ENCODE measurements at regions not wholly inside any gene's neighbourhood (a gene's known extent, or its start where the extent isn't known, plus 50 kb on each side); places are given as distances from the start of the nearest gene placed in this dataset.
"Not testable (repeated sequence)": the region's sequence is repeated elsewhere in the genome, so short reads cannot be mapped to it uniquely, and the experiment has no call there.

GRCh38 chr1:99062192-99062591 is 57.5 kb upstream of the PLPPR5 start:
- intact Hi-C loops (cut with DNase I, micrococcal nuclease), result no loop called here
- DNase-seq (no peak), ATAC-seq (no peak)

DNA sequence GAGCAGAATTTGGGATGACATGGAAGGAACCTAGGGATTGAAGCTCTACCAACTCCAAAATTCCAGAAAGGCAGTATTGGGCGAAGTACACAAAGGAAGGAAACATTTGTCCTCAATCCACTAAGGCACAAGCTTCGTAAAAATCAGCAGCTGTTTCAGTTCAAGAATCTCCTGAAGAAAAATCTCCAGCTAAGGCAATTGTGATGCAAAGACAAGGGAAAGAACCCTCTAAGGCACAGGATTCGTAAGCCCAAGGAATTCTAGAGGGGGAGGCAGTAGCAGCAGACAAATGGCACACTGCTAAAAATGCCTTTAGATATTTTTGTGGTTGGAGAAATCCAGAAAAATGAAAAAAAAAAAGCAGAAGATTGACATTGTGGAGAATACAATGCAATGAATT is 64.5 kb upstream of the PLPPR5 start:
- no peak for ATAC-seq
- DNase-seq, result no peak
- intact Hi-C loops (cut with DNase I, micrococcal nuclease), result no loop called here

DNA sequence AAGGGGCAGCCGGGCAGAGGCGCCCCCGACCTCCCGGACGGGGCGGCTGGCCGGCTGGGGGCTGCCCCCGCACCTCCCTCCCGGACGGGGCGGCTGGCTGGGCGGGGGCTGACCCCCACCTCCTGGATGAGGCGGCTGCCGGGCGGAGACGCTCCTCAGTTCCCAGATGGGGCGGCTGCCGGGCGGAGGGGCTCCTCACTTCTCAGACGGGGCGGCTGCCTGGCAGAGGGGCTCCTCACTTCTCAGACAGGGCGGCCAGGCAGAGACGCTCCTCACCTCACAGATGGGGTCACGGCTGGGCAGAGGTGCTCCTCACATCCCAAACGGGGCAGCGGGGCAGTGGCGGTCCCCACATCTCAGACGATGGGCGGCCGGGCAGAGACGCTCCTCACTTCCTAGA is 73.9 kb upstream of the PLPPR5 start:
- not testable (repeated sequence) for ATAC-seq

GRCh38 chr1:99082366-99082765 is 77.7 kb upstream of the PLPPR5 start:
- ATAC-seq (no peak), DNase-seq (no peak)
- intact Hi-C loops (cut with DNase I, micrococcal nuclease), result no loop called here

More for the DNA sequence above, 73.9 kb upstream of the PLPPR5 start:
- DNase-seq; intact Hi-C loops (cut with DNase I, micrococcal nuclease): not testable (repeated sequence)

DNA sequence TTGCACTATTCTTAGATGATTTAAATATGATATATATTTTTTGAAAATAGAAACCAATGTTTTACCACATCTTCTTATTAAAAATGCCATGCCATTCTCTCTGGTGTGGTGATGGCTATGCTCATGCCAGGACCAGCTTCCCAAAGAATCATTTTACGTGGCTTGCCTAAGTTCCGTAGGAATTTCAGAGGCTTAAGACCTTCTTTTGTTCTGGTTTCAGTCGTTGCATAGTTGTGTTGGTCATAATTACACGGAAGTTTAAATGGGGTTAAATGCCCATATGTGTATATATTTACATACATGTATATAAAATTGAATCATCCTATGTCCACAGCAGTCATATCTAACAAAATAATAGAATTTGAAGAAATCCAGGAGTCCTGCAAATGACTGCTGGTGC is 78.7 kb upstream of the PLPPR5 start:
- ATAC-seq, result no peak
- no peak for DNase-seq
- intact Hi-C loops (cut with DNase I, micrococcal nuclease), result no loop called here

DNA sequence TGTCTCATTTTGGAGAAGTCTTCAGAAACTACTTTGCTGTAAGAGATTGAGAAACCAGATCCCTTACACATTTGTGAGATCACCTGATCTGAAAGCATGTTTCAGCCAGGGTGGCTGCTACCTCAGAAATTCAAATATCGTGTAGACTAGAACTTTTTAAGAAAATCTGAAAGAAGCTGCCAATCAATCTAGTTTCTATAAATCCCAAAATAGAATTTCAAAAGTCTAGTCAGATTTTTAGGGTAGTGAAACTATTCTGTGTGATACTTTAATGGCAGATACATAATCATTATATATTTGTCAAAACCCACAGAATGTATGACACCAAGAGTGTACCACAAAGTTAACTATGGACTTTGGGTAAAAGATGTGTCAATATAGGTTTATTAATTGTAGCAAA is 79.9 kb upstream of the PLPPR5 start:
- ATAC-seq (no peak), DNase-seq (no peak)
- intact Hi-C loops (cut with DNase I, micrococcal nuclease), result no loop called here

- DNase-seq (no peak), ATAC-seq (no peak)
- intact Hi-C loops (cut with DNase I, micrococcal nuclease), result no loop called here
These were observed 81.4 kb upstream of the PLPPR5 start for GRCh38 chr1:99086057-99086456.

- ATAC-seq (no peak), DNase-seq (no peak)
- intact Hi-C loops (cut with DNase I, micrococcal nuclease), result no loop called here
These were observed 93.9 kb upstream of the PLPPR5 start for GRCh38 chr1:99098589-99098988.

DNA sequence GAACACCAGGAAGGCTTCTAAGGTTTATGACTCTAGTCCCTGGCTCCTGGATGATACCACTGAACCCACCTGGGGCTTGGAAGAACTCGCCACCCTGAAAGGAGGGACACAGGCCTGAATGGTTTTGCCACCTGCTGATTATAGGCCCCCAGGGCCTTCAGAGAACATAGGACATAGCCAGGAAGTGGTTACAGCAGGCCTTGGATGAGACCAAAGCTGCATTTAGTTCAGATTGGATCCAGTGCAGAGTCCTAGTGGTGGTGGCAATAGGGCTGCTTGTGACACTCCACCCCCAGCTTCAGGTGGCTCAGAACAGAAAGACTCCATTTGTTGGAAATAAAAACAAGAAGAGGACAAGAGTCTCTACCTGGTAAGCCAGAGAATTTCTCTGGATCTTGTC is 101.6 kb upstream of the PLPPR5 start:
- DNase-seq (no peak), ATAC-seq (no peak)
- intact Hi-C loops (cut with DNase I, micrococcal nuclease), result no loop called here

DNA sequence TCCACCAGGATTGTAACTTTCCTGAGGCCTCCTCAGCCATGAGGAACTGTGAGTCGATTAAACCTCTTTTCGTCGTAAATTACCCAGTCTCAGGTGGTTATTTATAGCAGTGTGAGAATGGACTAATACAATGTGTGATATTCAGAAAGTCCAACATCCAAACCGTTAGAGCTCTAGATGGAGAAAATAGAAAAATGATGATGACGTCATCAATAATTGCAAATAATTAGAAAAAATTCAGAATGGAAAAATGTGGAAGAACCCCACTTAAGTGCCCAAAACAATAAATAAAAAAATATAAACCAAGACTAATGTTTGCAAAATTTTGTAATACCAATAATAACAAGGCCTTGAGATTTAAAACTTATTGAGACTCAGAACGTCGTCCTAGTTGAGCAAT is 103.0 kb upstream of the PLPPR5 start:
- intact Hi-C loops (cut with DNase I, micrococcal nuclease), result no loop called here
- ATAC-seq (no peak), DNase-seq (no peak)

DNA sequence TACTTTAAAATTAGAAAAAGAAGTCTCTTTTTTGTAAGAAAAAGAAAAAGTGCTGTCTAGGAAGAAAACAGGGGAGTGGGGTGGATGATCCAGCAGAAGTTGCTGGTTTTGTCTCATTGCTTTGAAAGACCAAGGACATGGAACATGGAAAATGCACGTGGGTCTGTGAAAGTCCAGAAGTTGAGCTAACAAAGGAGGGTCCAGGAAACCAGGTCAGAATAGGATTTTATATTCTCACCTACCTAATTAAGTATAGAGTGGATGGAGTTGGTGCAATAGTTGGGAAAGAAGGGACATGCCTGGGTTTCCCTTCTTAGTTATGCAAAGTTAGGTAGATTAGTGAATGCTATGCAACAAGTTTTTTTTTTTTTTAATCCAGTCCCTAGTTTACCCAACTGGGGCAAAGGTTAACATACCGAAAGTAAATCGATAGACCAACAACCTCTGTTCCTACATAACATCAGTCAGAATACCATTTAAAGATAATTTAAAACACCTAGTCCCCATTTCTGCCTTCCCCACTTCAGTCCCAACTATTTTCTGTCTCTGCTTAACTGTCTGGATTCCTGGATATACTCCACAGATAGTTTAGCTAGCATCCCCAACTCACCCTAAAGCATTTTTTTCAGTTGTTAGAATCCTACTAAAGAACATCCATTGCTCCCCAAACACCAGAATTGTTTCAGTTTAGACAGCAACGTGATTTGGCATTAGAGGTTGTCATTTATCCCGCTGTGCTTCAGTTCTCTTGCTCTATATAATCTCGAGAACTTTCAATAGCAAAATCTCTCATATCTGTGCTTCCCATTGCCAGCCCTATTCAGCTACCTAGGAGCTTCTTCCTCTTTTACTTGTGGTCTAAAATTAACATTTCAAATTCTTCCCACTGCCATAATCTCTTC is 105.7 kb upstream of the PLPPR5 start:
- intact Hi-C loops (cut with DNase I, micrococcal nuclease), result no loop called here
- ATAC-seq (no peak), DNase-seq (no peak)

DNA sequence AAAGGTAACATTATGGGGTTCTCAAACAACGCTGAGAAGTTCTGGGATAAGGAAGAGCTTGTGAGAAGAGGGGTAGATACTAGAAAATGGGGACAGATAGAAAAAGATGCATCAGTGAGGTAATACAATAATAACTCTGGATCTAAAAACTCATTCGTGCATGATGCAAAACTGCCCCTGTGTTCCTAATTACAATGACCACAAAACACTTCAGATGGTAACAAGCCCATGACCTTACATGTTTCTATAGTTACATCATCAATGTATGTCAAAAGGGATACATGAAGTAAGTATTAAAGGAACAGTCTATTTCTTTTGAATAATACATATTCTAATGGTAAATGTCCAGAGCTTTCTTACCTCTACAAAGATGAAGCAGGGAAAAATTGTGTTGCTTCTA is 110.6 kb upstream of the PLPPR5 start:
- ATAC-seq (no peak), DNase-seq (no peak)
- intact Hi-C loops (cut with DNase I, micrococcal nuclease), result no loop called here

- intact Hi-C loops (cut with DNase I, micrococcal nuclease), result no loop called here
- ATAC-seq, result no peak
- no peak for DNase-seq
These were observed 114.5 kb upstream of the PLPPR5 start for GRCh38 chr1:99119188-99119587.

DNA sequence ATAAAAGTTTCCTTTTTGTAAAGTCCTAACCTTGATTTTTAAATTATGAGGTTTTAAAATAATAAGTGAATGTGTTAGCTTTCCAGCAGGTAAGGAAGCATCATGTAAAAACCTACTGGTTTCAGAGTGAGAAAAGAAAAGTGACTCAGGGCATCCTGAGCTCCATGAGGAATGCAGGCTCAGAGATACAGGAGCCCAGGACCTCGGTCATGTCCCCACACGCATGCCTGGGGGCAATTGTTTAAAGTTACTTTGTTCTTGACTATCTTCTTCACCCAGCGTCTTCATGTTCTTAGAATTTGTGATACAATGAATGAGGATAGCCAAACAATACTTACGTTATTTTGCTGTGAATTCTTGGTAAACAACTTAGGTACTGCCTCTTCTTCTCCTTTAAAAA is 117.4 kb upstream of the PLPPR5 start:
- no peak for DNase-seq
- no peak for ATAC-seq
- intact Hi-C loops (cut with DNase I, micrococcal nuclease), result no loop called here

DNA sequence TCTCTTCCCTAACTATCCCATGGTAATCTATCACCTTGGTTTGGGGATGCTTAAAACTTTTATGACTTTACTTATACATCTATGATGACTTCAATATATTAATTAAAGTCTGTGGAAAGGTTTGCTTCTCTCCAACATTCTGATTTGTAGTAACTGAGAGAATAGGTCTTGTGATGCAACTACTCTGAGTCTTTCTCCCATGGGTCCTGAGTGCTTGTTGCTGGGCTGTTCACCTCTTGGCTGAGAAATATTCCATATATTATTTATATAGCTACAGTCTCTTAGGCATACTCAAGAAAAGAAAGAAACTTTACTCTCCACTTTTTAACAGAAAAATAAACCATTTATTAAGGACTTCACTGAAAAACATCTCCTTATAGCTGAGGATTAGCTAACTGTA is 119.3 kb upstream of the PLPPR5 start:
- DNase-seq (no peak), ATAC-seq (no peak)
- intact Hi-C loops (cut with DNase I, micrococcal nuclease), result no loop called here

GRCh38 chr1:99131546-99131945 is 126.9 kb upstream of the PLPPR5 start:
- intact Hi-C loops (cut with DNase I, micrococcal nuclease), result no loop called here
- ATAC-seq (no peak), DNase-seq (no peak)

GRCh38 chr1:99133756-99134500 is 129.3 kb upstream of the PLPPR5 start:
- intact Hi-C loops (cut with DNase I, micrococcal nuclease), result no loop called here
- DNase-seq, result no peak
- ATAC-seq, result no peak

DNA sequence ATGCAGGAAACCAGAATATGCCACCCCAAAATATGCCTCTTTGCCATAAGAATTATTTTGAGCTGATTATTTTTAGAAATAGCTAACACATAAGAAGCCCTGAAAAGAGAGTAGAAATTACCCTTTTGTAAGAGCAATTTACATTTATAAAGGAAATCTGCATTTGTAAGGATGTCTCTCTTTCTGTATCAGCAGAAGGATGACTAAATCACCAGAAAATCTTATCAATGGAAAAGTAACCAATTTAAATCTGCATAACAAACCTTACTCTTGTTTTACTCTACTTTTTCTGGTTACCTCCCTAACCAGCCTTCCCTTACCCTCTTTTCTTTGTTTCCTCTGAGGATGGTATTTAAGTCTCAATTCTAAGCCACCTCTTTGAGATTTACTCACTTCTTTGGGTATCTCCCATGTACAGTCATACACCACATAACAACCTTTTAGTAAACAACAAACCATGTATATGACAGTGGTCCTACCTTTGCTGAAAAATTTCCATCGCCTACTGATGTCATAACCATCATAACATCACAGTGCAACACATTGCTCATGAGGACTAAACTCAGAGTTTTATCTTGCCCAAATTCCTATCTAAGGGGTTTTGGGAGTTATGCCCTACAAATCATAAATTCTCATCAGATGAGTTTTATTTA is 126.6 kb upstream of the PLPPR4 start:
- intact Hi-C loops (cut with DNase I, micrococcal nuclease), result no loop called here
- no peak for DNase-seq

GRCh38 chr1:99139876-99140275 is 124.4 kb upstream of the PLPPR4 start:
- ATAC-seq (no peak), DNase-seq (no peak)
- intact Hi-C loops (cut with DNase I, micrococcal nuclease), result no loop called here

More for the DNA sequence above, 126.6 kb upstream of the PLPPR4 start:
- no peak for ATAC-seq

All from left colon (tissue), 2 donors.